IMR-90 (cell line): ENCODE measurements at regions not wholly inside any gene's neighbourhood (a gene's known extent, or its start where the extent isn't known, plus 50 kb on each side); places are given as distances from the start of the nearest gene placed in this dataset.

Experiments used
- ATAC-seq: fragments of 200-7000 bp; cut with Tn5 transposase; 2 replicates; pipeline ENCODE4 v1.9.1; 2020; ENCODE audit warnings: low read depth, mild to moderate bottlenecking, moderate library complexity
- BruUV-seq: library from RNA; stranded (reverse); fragments of 400-500 nt; replicated peaks from 2 replicates; lab custom pipeline; 2021; lab: Mats Ljungman, UMichigan
- CTCF ChIA-PET: fragments of 300-600 bp; formaldehyde crosslinking; extraction: SDS; loops from one replicate; lab custom pipeline; 2021; ENCODE audit warnings: antibody characterized with exemption; lab: Yijun Ruan, JAX
- POLR2A ChIA-PET: fragments of 300-600 bp; sonication (Branson Sonifier 250); formaldehyde crosslinking; loops from one replicate; lab custom pipeline; 2022; ENCODE audit warnings: antibody characterized with exemption; ENCODE audit not compliant: unreplicated experiment; lab: Charles Lee
- DNase-seq: peaks from one replicate; pipeline ENCODE4 v3.0.0; 2013
- H2AFZ ChIP-seq: replicated peaks from 2 replicates; pipeline ENCODE3; 2013; ENCODE audit warnings: low read length, mild to moderate bottlenecking; ENCODE audit not compliant: poor library complexity
- H2AK5ac ChIP-seq: 2 replicates; pipeline ENCODE4 v1.6.1; 2013; ENCODE audit warnings: low read depth, low read length, inconsistent platforms
- H2AK9ac ChIP-seq: replicated peaks from 2 replicates; pipeline ENCODE3; 2013; ENCODE audit warnings: mild to moderate bottlenecking, low read depth, low read length, moderate library complexity; ENCODE audit not compliant: poor library complexity
- H2BK120ac ChIP-seq: 2 replicates; pipeline ENCODE4 v1.6.1; 2013; ENCODE audit warnings: low read depth, low read length, inconsistent platforms
- H2BK15ac ChIP-seq: 3 replicates; pipeline ENCODE4 v1.6.1; 2013; ENCODE audit warnings: low read depth, low read length, inconsistent platforms
- H2BK20ac ChIP-seq: 2 replicates; pipeline ENCODE4 v1.6.1; 2013; ENCODE audit warnings: low read depth, mild to moderate bottlenecking, inconsistent platforms, low read length, moderate library complexity
- H2BK5ac ChIP-seq: 2 replicates; pipeline ENCODE4 v1.6.1; 2013; ENCODE audit warnings: mild to moderate bottlenecking, low read depth, low read length, inconsistent platforms; ENCODE audit not compliant: poor library complexity, severe bottlenecking
- H3K14ac ChIP-seq: replicated peaks from 2 replicates; pipeline ENCODE4 v1.6.1; 2013; ENCODE audit warnings: low read depth, low read length, inconsistent platforms
- H3K18ac ChIP-seq: 2 replicates; pipeline ENCODE4 v1.6.1; 2013; ENCODE audit warnings: low read depth, low read length, control low read depth
- H3K23ac ChIP-seq: 2 replicates; pipeline ENCODE4 v1.6.1; 2013; ENCODE audit warnings: low read depth, low read length, inconsistent platforms
- H3K27ac ChIP-seq: 2 replicates; pipeline ENCODE4 v1.5.1; 2013; ENCODE audit warnings: mild to moderate bottlenecking, control low read depth, low read length; ENCODE audit not compliant: insufficient read depth
- H3K27me3 ChIP-seq: 2 replicates; pipeline ENCODE4 v1.6.1; 2013; ENCODE audit warnings: low read length; ENCODE audit not compliant: control insufficient read depth, insufficient read depth
- H3K36me3 ChIP-seq: 2 replicates; pipeline ENCODE4 v1.6.1; 2013; ENCODE audit warnings: low read length, mixed read lengths; ENCODE audit not compliant: control insufficient read depth, insufficient read depth
- H3K4ac ChIP-seq: 2 replicates; pipeline ENCODE4 v1.6.1; 2013; ENCODE audit warnings: low read depth, low read length, inconsistent platforms
- H3K4me1 ChIP-seq: 2 replicates; pipeline ENCODE4 v1.6.1; 2013; ENCODE audit warnings: low read length, mixed read lengths; ENCODE audit not compliant: control insufficient read depth, insufficient read depth
- H3K4me2 ChIP-seq: 2 replicates; pipeline ENCODE4 v1.6.1; 2013; ENCODE audit warnings: low read depth, mild to moderate bottlenecking, control low read depth, low read length, moderate library complexity
- H3K4me3 ChIP-seq: 2 replicates; pipeline ENCODE4 v1.5.1; 2013; ENCODE audit warnings: low read depth, mild to moderate bottlenecking, control low read depth, low read length, moderate library complexity; ENCODE audit not compliant: insufficient read depth
- H3K56ac ChIP-seq: 2 replicates; pipeline ENCODE4 v1.6.1; 2013; ENCODE audit warnings: low read length, inconsistent platforms; ENCODE audit not compliant: insufficient read depth; ENCODE audit errors: extremely low read depth
- H3K79me1 ChIP-seq, 2 experiments: 2 replicates each; pipeline ENCODE4 v1.6.1; 2013; ENCODE audit warnings: low read length in 2 of 2, inconsistent platforms in 1 of 2, low read depth in 1 of 2
- H3K9ac ChIP-seq: 2 replicates; pipeline ENCODE4 v1.6.1; 2013; ENCODE audit warnings: low read depth, low read length, control low read depth
- H3K9me1 ChIP-seq: 2 replicates; pipeline ENCODE4 v1.6.1; 2013; ENCODE audit warnings: low read length, inconsistent platforms; ENCODE audit not compliant: insufficient read depth
- H3K9me3 ChIP-seq: 2 replicates; pipeline ENCODE4 v1.6.1; 2013; ENCODE audit warnings: low read length; ENCODE audit not compliant: control insufficient read depth, insufficient read depth
- H4K20me1 ChIP-seq: 2 replicates; pipeline ENCODE4 v1.6.1; 2013; ENCODE audit warnings: low read length, inconsistent platforms; ENCODE audit not compliant: insufficient read depth
- H4K5ac ChIP-seq: 2 replicates; pipeline ENCODE4 v1.6.1; 2013; ENCODE audit warnings: mild to moderate bottlenecking, low read depth, low read length, control low read depth
- H4K8ac ChIP-seq, 2 experiments: 2 replicates each; pipeline ENCODE4 v1.6.1; 2013; ENCODE audit warnings: low read depth in 2 of 2, low read length in 2 of 2, control low read depth in 1 of 2, inconsistent platforms in 1 of 2
- H4K91ac ChIP-seq: 2 replicates; pipeline ENCODE4 v1.6.1; 2013; ENCODE audit warnings: low read depth, low read length, inconsistent platforms; ENCODE audit not compliant: insufficient read depth
- BHLHE40 ChIP-seq: fragments of 150-350 bp; IDR thresholded peaks from 2 replicates; pipeline ENCODE4 v1.6.1; 2016; ENCODE audit warnings: mild to moderate bottlenecking, low read depth, low read length
- CEBPB ChIP-seq: IDR thresholded peaks from 2 replicates; pipeline ENCODE4 v1.6.1; 2012; ENCODE audit warnings: low read depth, low read length, improper control_type of control experiment
- CHD1 ChIP-seq: IDR thresholded peaks from 2 replicates; pipeline ENCODE4 v1.6.1; 2012; ENCODE audit warnings: low read depth, low read length, improper control_type of control experiment
- CTCF ChIP-seq: conservative IDR thresholded peaks from 2 replicates; pipeline ENCODE4 v1.5.1; 2012; ENCODE audit warnings: mild to moderate bottlenecking, low read depth, low read length, improper control_type of control experiment
- ELK1 ChIP-seq: fragments of 150-350 bp; IDR thresholded peaks from 2 replicates; pipeline ENCODE4 v1.6.1; 2016; ENCODE audit warnings: low read depth, mild to moderate bottlenecking, low read length, moderate library complexity, borderline replicate concordance
- FOS ChIP-seq: fragments of 150-350 bp; IDR thresholded peaks from 2 replicates; pipeline ENCODE4 v1.6.1; 2016; ENCODE audit warnings: low read depth, low read length
- MAFK ChIP-seq: IDR thresholded peaks from 2 replicates; pipeline ENCODE4 v1.6.1; 2012; ENCODE audit warnings: low read depth, low read length, improper control_type of control experiment
- MAZ ChIP-seq: IDR thresholded peaks from 2 replicates; pipeline ENCODE4 v1.6.1; 2012; ENCODE audit warnings: low read depth, mild to moderate bottlenecking, low read length, improper control_type of control experiment, moderate library complexity, borderline replicate concordance
- MXI1 ChIP-seq: IDR thresholded peaks from 2 replicates; pipeline ENCODE4 v1.6.1; 2012; ENCODE audit warnings: low read depth, mild to moderate bottlenecking, low read length, moderate library complexity, borderline replicate concordance
- NFE2L2 ChIP-seq: fragments of 150-350 bp; IDR thresholded peaks from 2 replicates; pipeline ENCODE4 v1.6.1; 2016; ENCODE audit warnings: low read depth, mild to moderate bottlenecking, low read length
- POLR2A ChIP-seq: IDR thresholded peaks from 2 replicates; pipeline ENCODE4 v1.6.1; 2012; ENCODE audit warnings: mild to moderate bottlenecking, low read depth, low read length
- RAD21 ChIP-seq: IDR thresholded peaks from 2 replicates; pipeline ENCODE4 v1.6.1; 2012; ENCODE audit warnings: low read length, improper control_type of control experiment
- RCOR1 ChIP-seq: IDR thresholded peaks from 2 replicates; pipeline ENCODE4 v1.6.1; 2012; ENCODE audit warnings: mild to moderate bottlenecking, low read length, improper control_type of control experiment; ENCODE audit not compliant: insufficient replicate concordance
- RFX5 ChIP-seq: IDR thresholded peaks from 2 replicates; pipeline ENCODE4 v1.8.0; 2012; ENCODE audit warnings: low read depth, mild to moderate bottlenecking, low read length, moderate library complexity
- SMC3 ChIP-seq: fragments of 150-350 bp; IDR thresholded peaks from 2 replicates; pipeline ENCODE4 v1.6.1; 2016; ENCODE audit warnings: low read depth, mild to moderate bottlenecking, antibody characterized with exemption, low read length, moderate library complexity
- USF2 ChIP-seq: fragments of 150-350 bp; IDR thresholded peaks from 2 replicates; pipeline ENCODE4 v1.6.1; 2017; ENCODE audit warnings: mild to moderate bottlenecking, antibody characterized with exemption, low read length, low read depth
- WGBS, 2 experiments: methylation state at CpG; one replicate each; pipeline versions ENCODE4 v1.1.5 to v1.1.7; 2013; ENCODE audit warnings: missing lambda C conversion rate in 2 of 2; ENCODE audit not compliant: insufficient read length in 1 of 2; ENCODE audit errors: extremely low coverage in 2 of 2; 5-methylcytosine and 5-hydroxymethylcytosine counted together
- dilution Hi-C: fragments of 300-500 bp; cut with HindIII; formaldehyde crosslinking; loops from one replicate; pipeline ENCODE4 v1.14.3; 2018; ENCODE audit warnings: low sequenced_read_pairs; ENCODE audit not compliant: unreplicated experiment
- in situ Hi-C: fragments of 300-500 bp; cut with MboI; formaldehyde crosslinking; loops from 3 replicates; pipeline ENCODE4 v1.14.3; 2019; ENCODE audit warnings: low sequenced_read_pairs, inconsistent platforms, mixed read lengths
- intact Hi-C: fragments of 100-400 bp; cut with micrococcal nuclease; formaldehyde crosslinking; loops from 2 replicates; pipeline ENCODE4 v1.10.0; 2022

- Histone ChIP-seq H2AK5ac (no peak overlapping the region), H2BK5ac (no peak overlapping the region), H4K8ac (no peak overlapping the region), H2BK120ac (no peak overlapping the region), H3K56ac (no peak overlapping the region), H2BK15ac (no peak overlapping the region), H4K5ac (no peak overlapping the region), H3K23ac (no peak overlapping the region), H2AFZ (no peak overlapping the region), H3K14ac (no peak overlapping the region), H4K91ac (no peak overlapping the region), H4K20me1 (no peaks in the 10 kb centered on the region), H3K9me1 (no peaks in the 10 kb centered on the region), H3K4ac (no peak overlapping the region), H3K18ac (no peak overlapping the region), H3K4me1 (peaks cover 5% of the 10 kb centered on the region), H3K4me3 (no peak overlapping the region), H2BK20ac (no peak overlapping the region), H3K4me2 (no peak overlapping the region), H3K79me1 (no peaks in the 10 kb centered on the region), H3K9me3 (no peaks in the 10 kb centered on the region), H3K9ac (no peak overlapping the region), H3K27me3 (no peaks in the 10 kb centered on the region), H3K36me3 (no peaks in the 10 kb centered on the region), H3K27ac (no peak overlapping the region), H2AK9ac (no peak overlapping the region)
- ATAC-seq (no peak), DNase-seq (no peak)
- no TSS peak for BruUV-seq
- ChIA-PET POLR2A (interaction anchor here (0.6 kb wide), 1 partner anchor 49 kb away, joined by 3 read pairs; no protein-coding TSS in a partner anchor), CTCF (no interaction called here)
- intact Hi-C loops, result no loop called here
- dilution Hi-C loops, result no loop called here
- TF ChIP-seq NFE2L2, result no peak
- no peak for TF ChIP-seq MXI1
- no peak for TF ChIP-seq USF2
- TF ChIP-seq MAFK, result no peak
- TF ChIP-seq RFX5, result no peak
- TF ChIP-seq RAD21, result no peak
- TF ChIP-seq RCOR1, result no peak
- TF ChIP-seq CTCF, result no peak
- TF ChIP-seq CEBPB, result no peak
- TF ChIP-seq SMC3, result no peak
- TF ChIP-seq MAZ, result no peak
- TF ChIP-seq ELK1, result no peak
- TF ChIP-seq POLR2A, result no peak
- TF ChIP-seq BHLHE40, result no peak
- TF ChIP-seq CHD1, result no peak
- no peak for TF ChIP-seq FOS
- WGBS, 2 experiments, result no CpG with 5 or more reads among the region's 4 CpGs
- in situ Hi-C loops, result no loop called here
These were observed 150.9 kb downstream of the CNTN3 start for GRCh38 chr3:74463515-74463914.
